ENCODE measurements at regions not wholly inside any gene's neighbourhood (a gene's known extent, or its start where the extent isn't known, plus 50 kb on each side); places are given as distances from the start of the nearest gene placed in this dataset.

- Histone ChIP-seq H3K4me2 (ENCODE audit: control insufficient read depth, extremely low read depth, insufficient read depth, low read depth, low read length) (no peak overlapping the region), H3K27me3 (ENCODE audit: control insufficient read depth, extremely low read depth, insufficient read depth, low read length) (no peaks in the 10 kb centered on the region), H3K4me1 (ENCODE audit: control insufficient read depth, extremely low read depth, insufficient read depth, low read length) (no peaks in the 10 kb centered on the region), H3K4me3 (ENCODE audit: control insufficient read depth in 2 of 3, extremely low read depth in 1 of 3, insufficient read depth in 2 of 3, low read depth in 1 of 3, low read length in 3 of 3) (no peak overlapping the region), H2AFZ (ENCODE audit: control insufficient read depth, low read length) (no peak overlapping the region), H3K27ac (ENCODE audit: control insufficient read depth, insufficient read depth, low read length) (no peak overlapping the region), H3K9ac (ENCODE audit: control insufficient read depth, extremely low read depth, insufficient read depth, low read length) (no peak overlapping the region), H3K9me3 (ENCODE audit: control insufficient read depth, low read depth, low read length) (no peaks in the 10 kb centered on the region), H3K36me3 (ENCODE audit: control insufficient read depth in 2 of 2, extremely low read depth in 1 of 2, insufficient read depth in 2 of 2, low read length in 2 of 2) (no peaks in the 10 kb centered on the region), H4K20me1 (ENCODE audit: control insufficient read depth, extremely low read depth, insufficient read depth, low read length) (no peaks in the 10 kb centered on the region), H3K9me1 (ENCODE audit: control insufficient read depth, extremely low read depth, insufficient read depth, low read length) (no peaks in the 10 kb centered on the region), H3K79me2 (ENCODE audit: control insufficient read depth, insufficient read depth, low read length) (no peaks in the 10 kb centered on the region)
- FAIRE-seq (no peak), DNase-seq (ENCODE audit: low read depth, low spot score) (no peak)
- dilution Hi-C loops (cut with MboI; ENCODE audit: extremely low pct_ligation_motif_present, low sequenced_read_pairs) = no loop called here
- no peak for TF ChIP-seq EZH2 (IDR thresholded peaks at IDR 0.05; ENCODE audit: low read length)
- TF ChIP-seq, protein P1, sequence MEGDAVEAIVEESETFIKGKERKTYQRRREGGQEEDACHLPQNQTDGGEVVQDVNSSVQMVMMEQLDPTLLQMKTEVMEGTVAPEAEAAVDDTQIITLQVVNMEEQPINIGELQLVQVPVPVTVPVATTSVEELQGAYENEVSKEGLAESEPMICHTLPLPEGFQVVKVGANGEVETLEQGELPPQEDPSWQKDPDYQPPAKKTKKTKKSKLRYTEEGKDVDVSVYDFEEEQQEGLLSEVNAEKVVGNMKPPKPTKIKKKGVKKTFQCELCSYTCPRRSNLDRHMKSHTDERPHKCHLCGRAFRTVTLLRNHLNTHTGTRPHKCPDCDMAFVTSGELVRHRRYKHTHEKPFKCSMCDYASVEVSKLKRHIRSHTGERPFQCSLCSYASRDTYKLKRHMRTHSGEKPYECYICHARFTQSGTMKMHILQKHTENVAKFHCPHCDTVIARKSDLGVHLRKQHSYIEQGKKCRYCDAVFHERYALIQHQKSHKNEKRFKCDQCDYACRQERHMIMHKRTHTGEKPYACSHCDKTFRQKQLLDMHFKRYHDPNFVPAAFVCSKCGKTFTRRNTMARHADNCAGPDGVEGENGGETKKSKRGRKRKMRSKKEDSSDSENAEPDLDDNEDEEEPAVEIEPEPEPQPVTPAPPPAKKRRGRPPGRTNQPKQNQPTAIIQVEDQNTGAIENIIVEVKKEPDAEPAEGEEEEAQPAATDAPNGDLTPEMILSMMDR (optimal IDR thresholded peaks at IDR 0.05 in 1 of 3, IDR thresholded peaks at IDR 0.05 in 1 of 3, conservative IDR thresholded peaks at IDR 0.05 in 1 of 3; ENCODE audit: extremely low read depth in 1 of 3, insufficient read depth in 2 of 3, low read length in 3 of 3) = no peak
Measured at GRCh38 chr9:7606591-7606990, 193.0 kb downstream of the DMAC1 start.

GRCh38 chr9:7601739-7602138, 197.8 kb downstream of the DMAC1 start:
- Histone ChIP-seq H4K20me1 (ENCODE audit: control insufficient read depth, extremely low read depth, insufficient read depth, low read length) (no peaks in the 10 kb centered on the region), H3K79me2 (ENCODE audit: control insufficient read depth, insufficient read depth, low read length) (no peaks in the 10 kb centered on the region), H3K4me1 (ENCODE audit: control insufficient read depth, extremely low read depth, insufficient read depth, low read length) (no peaks in the 10 kb centered on the region), H2AFZ (ENCODE audit: control insufficient read depth, low read length) (no peak overlapping the region), H3K27me3 (ENCODE audit: control insufficient read depth, extremely low read depth, insufficient read depth, low read length) (no peaks in the 10 kb centered on the region), H3K27ac (ENCODE audit: control insufficient read depth, insufficient read depth, low read length) (no peak overlapping the region), H3K36me3 (ENCODE audit: control insufficient read depth in 2 of 2, extremely low read depth in 1 of 2, insufficient read depth in 2 of 2, low read length in 2 of 2) (no peaks in the 10 kb centered on the region), H3K9me3 (ENCODE audit: control insufficient read depth, low read depth, low read length) (no peaks in the 10 kb centered on the region), H3K9me1 (ENCODE audit: control insufficient read depth, extremely low read depth, insufficient read depth, low read length) (no peaks in the 10 kb centered on the region), H3K4me2 (ENCODE audit: control insufficient read depth, extremely low read depth, insufficient read depth, low read depth, low read length) (no peak overlapping the region), H3K4me3 (ENCODE audit: control insufficient read depth in 2 of 3, extremely low read depth in 1 of 3, insufficient read depth in 2 of 3, low read depth in 1 of 3, low read length in 3 of 3) (no peak overlapping the region), H3K9ac (ENCODE audit: control insufficient read depth, extremely low read depth, insufficient read depth, low read length) (no peak overlapping the region)
- no peak for DNase-seq (ENCODE audit: low read depth, low spot score)
- no peak for FAIRE-seq
- dilution Hi-C loops (cut with MboI; ENCODE audit: extremely low pct_ligation_motif_present, low sequenced_read_pairs) = no loop called here
- TF ChIP-seq, protein P1 (optimal IDR thresholded peaks at IDR 0.05 in 1 of 3, IDR thresholded peaks at IDR 0.05 in 1 of 3, conservative IDR thresholded peaks at IDR 0.05 in 1 of 3; ENCODE audit: extremely low read depth in 1 of 3, insufficient read depth in 2 of 3, low read length in 3 of 3) = no peak
- no peak for TF ChIP-seq EZH2 (IDR thresholded peaks at IDR 0.05; ENCODE audit: low read length)

All from keratinocyte (primary cell).